ENCODE measurements at regions not wholly inside any gene's neighbourhood (a gene's known extent, or its start where the extent isn't known, plus 50 kb on each side); places are given as distances from the start of the nearest gene placed in this dataset.

DNA sequence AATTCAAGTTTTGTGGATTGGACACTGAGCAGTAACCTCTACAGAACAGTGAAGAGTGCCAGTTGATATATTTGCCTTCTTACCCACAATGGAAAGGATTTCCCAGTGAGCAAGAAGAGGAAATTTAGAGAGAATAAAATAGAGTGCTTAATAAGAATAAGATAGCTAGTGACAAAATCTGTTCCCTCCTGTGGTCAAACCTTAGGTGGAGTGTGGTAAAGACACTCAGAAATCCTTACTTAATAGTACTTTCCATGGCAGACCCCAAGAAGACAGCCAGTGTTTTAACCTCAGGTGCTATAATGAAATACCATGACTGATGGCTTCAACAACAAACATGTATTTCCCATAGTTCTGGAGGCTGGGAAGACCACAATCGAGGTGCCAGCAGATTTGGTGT is 108.4 kb upstream of the TNFAIP3 start:
- DNase-seq (ENCODE audit: low spot score), result no peak

DNA sequence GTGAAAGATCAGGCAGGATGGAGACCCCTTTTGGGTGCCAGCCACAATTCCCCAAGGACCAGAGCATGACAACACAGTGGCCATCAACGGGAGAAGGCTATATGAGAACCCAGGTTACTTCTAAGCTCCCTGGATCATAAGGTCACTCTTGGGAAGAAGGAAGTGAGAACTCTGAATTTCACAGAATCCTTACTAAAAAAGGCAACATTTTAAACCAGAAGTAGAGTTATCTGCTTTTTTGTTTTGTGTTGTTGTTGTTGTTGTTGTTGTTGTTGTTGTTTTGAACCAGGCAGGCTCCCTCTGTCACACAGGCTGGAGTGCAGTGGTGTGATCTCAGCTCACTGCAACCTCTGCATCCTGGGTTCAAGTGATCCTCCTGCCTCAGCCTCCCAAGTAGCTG is 107.4 kb upstream of the TNFAIP3 start:
- DNase-seq (ENCODE audit: low spot score), result no peak

DNA sequence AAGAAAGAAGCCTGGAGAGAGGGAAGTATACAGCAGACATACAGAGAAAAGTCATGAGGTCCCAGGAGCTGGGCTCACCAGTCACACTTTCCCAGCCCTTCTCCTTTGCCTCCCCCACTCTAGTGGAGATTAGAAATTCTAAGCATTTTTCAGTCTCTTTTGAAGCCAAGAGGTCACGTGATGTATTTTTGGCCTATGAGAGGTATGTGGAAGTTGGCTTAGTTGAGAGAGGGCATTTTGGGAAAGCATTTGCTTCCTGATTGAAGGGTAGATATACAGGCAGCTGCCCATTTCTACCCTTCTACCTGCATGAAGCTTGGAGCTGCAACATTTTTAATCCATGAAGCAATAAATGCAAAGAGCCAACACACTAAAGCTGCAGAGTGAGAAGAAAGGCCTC is 106.0 kb upstream of the TNFAIP3 start:
- no peak for DNase-seq (ENCODE audit: low spot score)

DNA sequence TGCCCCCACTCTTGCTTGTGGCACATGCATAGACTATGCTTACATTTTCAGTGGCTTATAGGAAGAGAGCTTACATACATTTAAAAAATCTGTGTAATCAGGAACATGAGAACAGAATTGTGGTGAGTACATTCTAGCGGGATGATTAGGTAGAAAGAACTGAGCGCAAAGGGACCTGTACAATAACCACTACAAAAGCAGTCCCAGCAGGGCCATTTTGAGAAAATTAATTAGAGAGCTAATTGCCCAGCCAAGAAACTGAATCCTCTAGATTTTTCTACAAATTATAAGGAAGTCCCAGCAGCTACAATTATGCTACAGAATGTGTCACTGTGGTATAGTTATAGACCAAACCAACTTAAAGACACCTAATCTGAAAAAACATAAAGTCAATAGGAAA is 105.6 kb upstream of the TNFAIP3 start:
- no peak for DNase-seq (ENCODE audit: low spot score)

DNA sequence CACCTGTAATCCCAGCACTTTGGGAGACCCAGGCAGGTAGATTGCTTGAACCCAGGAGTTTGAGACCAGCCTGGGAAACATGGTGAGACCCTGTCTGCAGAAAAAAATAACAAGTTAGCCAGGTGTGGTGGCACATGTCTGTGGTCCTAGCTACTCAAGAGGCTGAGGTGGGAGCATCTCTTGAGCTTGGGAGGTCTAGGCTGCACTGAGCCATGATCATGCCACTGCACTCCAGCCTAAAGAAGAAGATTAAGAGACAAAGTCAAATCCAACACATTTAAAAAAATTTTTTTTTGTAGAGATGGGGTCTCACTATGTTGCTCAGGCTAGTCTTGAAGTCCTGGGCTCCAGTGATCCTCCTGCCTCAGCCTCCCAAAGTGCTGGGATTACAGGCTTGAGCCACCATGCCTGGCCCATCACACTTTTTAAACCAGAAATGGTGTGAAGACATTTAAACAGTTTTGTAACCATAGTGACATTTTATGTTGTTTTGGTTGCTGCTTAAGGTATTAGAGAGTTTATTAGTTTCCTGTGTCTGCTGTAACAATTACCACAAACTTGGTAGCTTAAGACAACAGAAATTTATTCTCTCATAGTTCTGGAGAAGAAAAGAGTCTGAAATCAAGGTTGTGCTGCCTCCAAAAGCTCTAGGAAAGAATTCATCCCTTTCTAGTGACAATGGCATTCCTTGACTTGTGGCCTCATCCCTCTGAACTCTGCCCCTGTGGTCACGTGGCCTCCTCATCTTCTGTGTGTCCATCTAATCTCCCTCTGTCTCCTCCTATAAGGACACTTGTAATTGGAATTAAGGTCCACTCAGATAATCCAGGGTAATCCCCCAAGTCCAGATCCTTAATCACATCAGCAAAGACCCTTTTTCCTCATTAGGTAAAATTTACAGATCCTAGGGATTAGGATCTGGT is 104.6 kb upstream of the TNFAIP3 start:
- DNase-seq (ENCODE audit: low spot score), result peak; percentile 33

DNA sequence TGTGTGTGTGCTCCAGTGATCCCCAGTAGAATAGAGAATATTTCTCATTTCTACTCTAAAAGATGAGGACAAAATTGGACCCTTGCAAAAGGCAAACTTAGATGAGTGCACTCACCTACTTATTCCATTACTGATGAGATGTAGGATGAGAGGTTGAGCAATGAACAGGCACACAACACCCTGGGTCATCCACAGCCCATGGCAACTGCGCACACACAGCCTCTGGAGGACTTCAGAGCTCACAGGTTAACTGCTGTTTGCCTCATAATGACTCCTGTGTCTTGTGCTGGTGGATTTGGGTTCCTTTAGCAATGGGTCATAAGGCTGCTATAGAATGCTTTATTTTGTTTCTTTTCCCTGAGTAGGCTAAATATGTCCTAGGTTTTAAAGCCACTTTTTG is 103.6 kb upstream of the TNFAIP3 start:
- no peak for DNase-seq (ENCODE audit: low spot score)

DNA sequence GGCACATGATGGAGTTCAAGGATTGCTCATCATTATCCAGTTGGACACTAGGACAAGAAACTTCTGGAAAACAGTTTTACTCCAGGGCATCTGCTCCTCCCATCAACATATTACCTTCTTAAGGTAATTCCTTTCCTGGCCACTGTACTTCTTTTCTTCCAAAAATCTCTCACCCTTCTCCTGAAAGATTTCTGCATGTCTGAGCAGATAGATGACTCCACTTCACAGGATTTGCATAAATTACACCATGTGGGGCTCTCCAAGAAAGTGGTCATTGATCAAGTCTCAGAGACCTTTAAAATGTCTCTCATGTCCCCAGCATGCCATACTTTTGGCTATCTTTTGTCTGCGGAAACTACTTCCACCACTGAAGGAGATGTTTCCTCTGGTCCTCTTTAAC is 103.2 kb upstream of the TNFAIP3 start:
- DNase-seq (ENCODE audit: low spot score), result no peak

DNA sequence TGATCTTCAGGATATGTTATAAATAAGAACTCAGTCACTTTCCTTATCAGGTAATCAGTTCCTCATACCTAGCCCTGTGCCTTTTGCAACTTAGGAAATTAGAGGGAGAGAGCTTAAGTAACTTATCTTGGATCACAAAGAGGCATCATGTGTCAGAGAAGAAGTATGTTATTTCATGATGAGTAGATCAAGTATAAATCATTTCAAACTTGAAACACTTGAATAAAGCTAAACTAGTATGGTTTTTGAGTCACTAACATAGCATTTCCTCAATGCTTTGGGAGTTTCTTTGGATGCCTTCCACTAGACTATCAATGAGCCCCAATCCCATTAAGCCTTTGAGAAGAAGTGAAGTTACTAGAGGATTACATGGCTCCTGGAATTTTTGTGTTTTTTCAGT is 102.6 kb upstream of the TNFAIP3 start:
- no peak for DNase-seq (ENCODE audit: low spot score)

DNA sequence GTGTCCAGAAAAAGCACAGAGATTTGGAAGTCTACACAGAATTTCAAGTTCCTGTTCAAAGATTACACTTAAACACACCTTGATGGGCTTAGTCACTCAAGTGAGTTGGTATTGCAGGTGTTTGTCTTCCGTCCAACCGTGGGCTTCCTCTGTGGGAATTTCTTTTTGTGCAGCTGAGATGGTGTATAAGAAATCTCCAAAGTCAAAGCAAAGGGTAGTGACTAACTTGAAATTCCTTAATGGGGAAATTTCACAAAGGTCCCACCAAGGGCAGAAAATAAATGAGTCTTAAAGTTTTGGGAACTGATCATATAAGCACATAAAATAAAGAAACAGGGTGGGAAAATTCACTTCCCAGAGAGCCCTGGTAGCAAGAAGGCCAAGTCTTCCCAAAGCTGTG is 102.0 kb upstream of the TNFAIP3 start:
- no peak for DNase-seq (ENCODE audit: low spot score)

DNA sequence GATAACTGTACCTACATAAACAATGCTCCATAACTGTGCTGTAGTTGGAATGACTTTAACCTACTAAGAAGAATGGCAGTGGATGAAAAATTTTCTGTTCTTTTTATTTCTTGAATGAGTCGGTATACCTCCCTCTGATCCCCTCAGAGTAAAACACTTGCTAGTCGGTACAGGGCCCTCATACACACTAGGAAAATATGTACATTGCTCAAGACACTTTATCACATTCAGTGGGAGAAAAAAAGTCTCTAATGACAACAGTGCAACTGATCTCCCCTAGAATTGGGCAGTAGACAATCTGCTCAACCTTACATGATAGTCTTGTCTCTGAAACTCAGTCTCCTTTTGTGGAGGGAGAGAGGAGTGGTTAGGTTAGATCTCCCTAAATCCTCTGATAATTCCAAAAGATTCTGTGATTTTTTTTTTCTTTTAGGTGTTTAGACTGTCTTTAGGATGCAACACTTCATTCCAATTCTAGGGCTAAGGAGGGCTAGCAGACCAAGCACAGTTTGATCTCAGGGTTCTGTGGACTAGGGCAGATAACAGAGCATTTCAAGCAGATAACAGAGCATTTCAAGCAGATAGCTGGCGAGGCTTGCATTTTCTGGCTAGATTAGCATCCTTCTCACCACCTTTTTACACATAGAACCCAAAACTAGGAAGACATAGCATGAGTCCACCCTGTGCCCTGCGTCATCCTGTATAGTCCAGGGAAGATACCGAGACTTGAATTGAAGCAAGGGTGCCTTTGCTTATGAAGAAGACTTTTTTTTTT is 100.3 kb upstream of the TNFAIP3 start:
- no peak for DNase-seq (ENCODE audit: low spot score)

DNA sequence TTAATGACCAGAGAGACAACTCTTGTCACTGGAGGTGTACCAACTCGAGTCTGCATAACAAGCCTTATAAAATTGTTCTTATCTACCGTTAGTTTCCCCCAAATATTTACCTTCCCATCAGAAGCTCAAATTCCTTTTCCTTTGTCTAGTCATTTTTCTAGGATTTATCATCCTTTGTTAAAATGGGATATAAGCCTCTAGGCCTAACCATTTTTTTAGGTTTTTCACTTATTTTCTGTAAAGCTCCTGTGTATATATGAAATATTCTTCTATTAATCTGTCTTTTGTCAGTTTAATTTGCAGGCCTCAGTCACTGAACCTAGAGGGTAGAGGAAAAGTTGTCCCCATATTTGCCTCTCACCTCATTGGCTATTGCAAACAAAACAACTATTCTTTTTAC is 99.6 kb upstream of the TNFAIP3 start:
- no peak for DNase-seq (ENCODE audit: low spot score)

DNA sequence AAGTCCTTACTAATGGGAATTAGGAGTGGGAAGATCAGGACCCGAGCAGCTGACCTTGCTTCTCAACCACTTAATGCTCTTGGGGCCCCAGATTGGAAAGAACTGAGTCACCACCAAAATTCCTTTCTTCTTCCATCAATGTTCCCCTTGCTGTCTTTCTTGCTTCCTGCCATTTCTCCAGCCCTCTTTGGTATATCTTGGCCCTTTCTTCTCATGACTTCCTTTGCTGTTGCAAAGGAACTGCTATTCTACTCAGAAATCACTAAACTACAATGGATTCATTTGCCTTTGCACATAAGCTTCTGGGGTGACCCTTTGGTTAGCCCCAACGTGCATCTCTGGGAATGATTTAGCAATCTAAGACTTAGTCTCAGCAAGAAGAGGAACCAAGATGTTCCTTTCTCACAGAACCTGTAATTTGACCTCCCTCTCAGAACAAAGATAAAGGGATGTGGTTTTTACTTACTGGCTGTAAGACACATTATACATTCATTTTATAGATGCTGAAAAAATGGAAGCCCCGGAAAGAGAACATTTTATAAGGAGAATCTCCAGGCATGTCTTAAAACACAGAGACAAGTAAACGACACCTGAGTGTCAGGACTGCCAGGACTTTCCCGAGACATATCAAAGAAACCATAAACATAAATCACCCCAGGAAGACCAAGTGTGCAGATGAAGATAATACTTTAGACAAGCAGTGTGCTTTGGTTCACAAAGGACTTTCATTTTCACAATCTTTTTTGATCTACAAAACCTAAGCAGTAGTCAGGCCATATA is 99.0 kb upstream of the TNFAIP3 start:
- DNase-seq (ENCODE audit: low spot score), result peak; percentile 25

DNA sequence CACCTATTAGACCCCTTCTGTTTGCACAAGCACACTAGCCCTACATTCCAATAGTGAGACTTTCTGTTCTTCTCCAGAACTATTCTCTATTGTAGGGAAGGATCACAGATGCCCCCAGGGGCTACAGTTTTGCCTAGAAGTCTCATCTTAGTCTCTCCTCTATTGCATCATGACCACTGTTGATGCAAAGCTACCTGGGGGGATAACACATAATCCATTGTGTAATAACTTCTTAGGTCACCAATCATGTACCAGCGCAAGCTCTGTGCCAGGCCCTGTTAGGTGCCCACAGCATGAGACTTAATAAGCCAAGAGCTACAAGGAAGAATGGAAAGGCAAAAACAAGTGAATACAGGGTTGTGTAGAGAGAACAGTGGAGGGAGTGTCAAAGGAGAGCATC is 98.1 kb upstream of the TNFAIP3 start:
- DNase-seq (ENCODE audit: low spot score), result no peak

DNA sequence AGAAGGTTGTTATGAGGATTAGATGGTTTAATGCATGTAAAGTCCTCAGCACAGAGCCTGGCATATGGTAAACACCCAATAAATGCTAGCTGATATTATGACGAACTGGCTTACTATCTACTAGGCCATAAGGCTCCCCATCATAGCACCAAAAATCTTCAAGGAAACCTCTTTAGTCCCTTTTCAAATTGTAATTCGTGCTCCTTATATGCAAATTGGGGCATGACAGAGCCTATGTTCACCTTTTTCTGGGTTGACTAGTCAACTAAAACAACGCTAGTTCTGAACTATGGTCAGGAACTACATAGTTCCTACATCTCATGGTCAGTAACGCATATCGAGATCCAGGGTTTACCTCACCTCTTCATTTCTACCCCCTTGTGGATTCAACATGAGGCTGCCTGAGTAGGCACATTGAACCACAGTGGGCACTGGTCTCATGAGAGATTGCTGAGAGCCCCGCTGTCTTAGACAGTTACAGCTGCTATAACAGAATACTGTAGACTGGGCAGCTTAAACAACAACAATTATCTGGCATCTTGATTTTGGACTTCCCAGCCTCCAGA is 97.2 kb upstream of the TNFAIP3 start:
- no peak for DNase-seq (ENCODE audit: low spot score)

DNA sequence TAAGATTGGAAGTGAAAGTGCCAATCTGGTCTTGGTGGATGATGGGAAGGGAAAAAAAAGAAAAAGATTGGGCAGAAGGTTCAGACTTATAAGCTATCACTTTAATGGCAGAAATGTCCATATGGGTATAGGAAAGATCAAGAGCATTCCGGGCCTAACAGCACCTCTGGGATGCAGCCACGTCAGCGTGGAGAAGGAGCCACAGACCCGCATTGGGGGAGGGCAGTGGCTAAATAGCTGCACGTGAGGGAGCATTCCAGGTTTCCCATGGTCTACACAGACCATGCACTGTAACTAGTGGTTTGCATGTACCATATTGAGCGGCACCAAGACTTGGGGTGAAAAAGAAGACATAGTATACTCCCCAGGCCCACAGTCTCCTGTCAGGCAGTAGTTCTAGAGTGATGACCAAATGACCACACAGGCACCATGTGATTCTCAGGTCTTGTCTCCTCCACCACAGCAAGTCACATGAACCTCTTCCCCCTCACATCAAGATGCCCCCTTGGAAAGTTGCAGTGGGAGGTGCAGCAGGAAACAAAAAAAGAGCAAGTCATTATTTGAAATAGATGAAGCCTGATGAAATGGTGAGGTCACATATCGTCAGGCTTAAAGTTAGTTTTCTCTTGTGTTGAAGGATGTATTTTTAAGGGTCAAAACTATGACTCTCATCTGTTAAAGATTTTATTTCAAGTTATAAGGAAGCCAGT is 94.4 kb upstream of the TNFAIP3 start:
- DNase-seq (ENCODE audit: low spot score), result no peak

DNA sequence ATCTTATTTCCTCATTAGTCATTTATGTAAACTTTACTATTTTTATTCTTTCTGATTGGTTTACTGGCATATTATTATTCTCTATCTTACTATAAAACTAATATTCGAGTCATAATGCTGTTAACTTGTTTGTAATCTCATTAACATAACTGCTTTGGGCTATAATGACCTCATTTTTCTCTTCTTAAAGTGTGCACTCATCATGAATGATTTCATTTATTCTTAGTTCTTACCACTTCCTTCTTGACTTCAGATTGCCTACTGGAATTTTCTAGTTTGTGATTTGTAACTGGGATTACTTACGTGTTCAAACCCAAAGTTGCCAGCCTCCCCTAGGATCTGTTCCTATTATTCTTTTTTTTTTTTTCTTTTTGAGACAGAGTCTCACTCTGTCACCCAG is 91.8 kb upstream of the TNFAIP3 start:
- no peak for DNase-seq (ENCODE audit: low spot score)

DNA sequence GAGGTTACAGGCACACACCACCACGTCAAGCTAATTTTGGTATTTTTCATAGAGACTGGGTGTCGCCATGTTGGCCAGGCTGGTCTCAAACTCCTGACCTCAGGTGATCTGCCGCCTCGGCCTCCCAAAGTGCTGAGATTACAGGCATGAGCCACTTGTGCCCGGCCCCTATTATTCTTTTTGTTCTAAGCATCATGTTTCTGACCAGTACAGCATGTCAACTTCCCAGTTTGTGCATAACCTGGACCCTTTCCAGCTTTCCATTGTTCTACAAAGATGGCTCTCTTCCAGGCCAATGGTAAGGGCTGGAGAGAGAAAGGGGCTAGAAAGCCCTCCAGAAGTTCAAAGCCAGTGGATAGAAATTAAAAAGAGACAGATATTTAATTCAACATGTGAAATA is 91.3 kb upstream of the TNFAIP3 start:
- no peak for DNase-seq (ENCODE audit: low spot score)

DNA sequence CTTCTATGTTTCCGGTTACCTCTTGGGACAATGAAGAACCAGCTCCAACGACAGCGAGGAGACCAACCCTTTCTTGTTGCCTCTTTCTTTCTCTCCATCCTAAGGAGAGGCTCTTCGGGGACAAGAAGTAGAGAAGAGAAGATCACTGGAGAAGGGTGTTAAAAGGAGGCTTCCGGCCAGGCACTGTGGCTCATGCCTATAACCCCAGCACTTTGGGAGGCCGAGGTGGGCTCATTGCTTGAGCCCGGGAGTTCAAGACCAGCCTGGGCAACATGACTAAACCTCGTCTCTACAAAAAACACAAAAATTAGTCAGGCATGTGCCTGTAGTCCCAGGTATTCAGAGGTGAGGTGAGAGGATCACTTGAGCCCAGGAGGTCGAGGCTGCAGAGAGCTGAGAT is 90.8 kb upstream of the TNFAIP3 start:
- no peak for DNase-seq (ENCODE audit: low spot score)

DNA sequence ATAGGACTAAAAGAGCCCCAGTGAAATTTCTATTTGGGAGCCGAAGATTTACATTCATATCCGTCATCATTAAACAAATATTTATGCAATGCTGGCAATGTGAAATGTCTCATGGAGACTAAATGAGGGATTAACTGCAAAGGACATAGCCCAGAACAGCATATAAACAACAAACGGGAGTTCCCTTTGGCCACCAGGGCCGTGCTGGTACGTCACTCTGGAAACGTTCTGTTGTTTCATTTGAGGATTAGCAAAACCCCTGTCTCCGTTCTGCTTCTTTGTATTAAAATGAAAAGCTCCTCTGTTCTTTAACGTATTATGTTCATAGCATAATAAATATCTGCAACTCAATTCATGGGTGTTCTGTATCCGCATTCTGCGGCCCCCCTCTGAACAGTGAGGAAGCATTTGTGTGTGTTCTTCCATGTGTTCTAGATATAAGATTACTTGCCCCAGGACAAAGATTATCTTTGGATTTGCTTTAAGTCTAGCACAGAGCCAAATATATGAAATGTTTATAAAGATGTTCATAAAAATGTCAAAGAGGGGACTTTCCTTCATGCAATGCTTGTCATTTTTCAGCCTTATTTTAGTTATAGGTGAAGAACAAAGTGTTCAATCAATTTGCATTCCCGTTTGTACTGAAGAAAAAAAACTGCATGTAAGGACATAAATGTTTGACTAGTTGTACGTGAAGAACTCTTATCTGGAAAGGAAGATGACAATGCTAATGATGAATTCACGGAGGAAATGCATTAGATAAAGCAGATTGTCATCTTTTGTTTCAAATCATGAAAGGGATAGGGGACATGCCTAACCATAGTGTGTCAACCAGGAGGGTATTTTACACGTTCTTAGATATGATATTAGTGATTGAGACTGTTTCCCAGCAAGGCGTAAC is 90.0 kb upstream of the TNFAIP3 start:
- no peak for DNase-seq (ENCODE audit: low spot score)

DNA sequence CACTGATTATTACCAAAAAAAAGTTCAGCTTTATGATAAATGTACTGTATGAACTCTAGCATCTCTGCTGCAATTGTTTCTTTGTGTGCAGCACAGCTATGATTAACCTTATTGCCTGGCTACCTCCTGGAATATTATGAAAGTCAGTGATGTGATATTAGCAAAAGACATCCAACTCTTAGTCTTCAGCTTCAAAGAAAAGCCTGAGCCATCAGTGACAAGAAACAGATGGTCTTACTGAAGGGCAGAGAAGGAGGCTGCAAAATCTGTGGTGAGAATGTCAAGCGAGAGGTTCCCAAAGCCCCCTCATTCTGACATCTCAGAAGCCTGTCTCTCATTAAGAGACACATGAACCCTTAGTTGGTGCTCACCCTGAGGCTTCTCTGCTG is 89.4 kb upstream of the TNFAIP3 start:
- no peak for DNase-seq (ENCODE audit: low spot score)

DNA sequence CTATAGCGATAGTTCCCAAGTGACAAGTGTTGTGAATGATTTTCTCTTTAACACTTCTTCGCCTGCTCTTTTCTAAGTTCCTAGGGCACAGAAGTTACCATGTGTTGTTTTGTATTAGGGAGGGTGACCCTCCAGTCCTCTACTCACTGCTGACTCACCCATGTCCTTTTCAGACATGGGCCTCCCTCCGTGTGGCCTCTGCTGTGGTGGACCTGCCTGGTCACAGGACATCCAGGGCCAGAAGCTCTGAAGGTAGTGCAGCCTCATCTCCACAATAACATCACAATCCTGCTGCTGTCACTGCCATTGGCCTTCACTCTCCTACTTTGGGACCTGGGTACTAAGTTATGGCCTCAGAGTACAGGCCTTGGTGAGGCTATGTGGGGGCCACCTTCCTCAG is 87.1 kb upstream of the TNFAIP3 start:
- DNase-seq (ENCODE audit: low spot score), result no peak

Measured in CD4-positive, alpha-beta T cell treated with Interleukin-15 for 4 hours (primary cell).